D721Med (cell line): ENCODE measurements at regions not wholly inside any gene's neighbourhood (a gene's known extent, or its start where the extent isn't known, plus 50 kb on each side); places are given as distances from the start of the nearest gene placed in this dataset.
"Not testable (repeated sequence)": the region's sequence is repeated elsewhere in the genome, so short reads cannot be mapped to it uniquely, and the experiment has no call there.

Experiments
- DNase-seq: peaks from one replicate; pipeline ENCODE4 v3.0.0; 2011; ENCODE audit warnings: low spot score; ENCODE audit not compliant: insufficient read length
- FAIRE-seq: peaks from 2 replicates; lab custom pipeline; 2011; peaks lifted over from hg19 to GRCh38; lab: Jason Lieb, UNC
- CTCF ChIP-seq: IDR thresholded peaks from 2 replicates; pipeline ENCODE4 v1.5.1; 2012; ENCODE audit warnings: mild to moderate bottlenecking, control low read depth; ENCODE audit not compliant: insufficient read depth; ENCODE audit errors: missing control alignments

GRCh38 chr10:34016576-34016975 lies 682.1 kb upstream of the NRP1 start:
- TF ChIP-seq CTCF = no peak
- DNase-seq (no peak), FAIRE-seq (no peak)

GRCh38 chr10:34015700-34016099 lies 681.2 kb upstream of the NRP1 start:
- TF ChIP-seq CTCF = no peak
- no peak for FAIRE-seq
- no peak for DNase-seq

DNA sequence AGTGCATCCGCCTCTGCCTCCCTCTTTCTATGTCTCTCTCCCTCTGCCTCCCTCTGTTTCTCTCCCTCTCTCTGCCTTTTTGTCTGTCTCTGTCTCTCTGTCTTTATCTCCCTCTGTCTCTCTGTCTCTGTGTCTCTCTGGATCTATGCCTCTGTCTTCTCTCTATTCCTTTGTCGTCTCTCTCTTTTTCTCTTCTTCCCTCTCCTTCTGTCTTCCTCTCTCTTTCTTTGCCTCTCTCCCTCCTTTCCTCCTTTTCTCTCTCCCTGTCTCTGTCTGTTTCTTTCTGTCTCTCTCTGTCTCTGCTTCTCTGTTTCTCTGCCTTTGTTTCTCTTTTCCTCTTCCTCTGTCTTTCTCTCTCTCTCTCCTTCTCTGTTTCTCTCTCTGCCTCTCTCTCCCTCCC lies 678.8 kb upstream of the NRP1 start:
- no peak for TF ChIP-seq CTCF
- DNase-seq = no peak
- FAIRE-seq = no peak

DNA sequence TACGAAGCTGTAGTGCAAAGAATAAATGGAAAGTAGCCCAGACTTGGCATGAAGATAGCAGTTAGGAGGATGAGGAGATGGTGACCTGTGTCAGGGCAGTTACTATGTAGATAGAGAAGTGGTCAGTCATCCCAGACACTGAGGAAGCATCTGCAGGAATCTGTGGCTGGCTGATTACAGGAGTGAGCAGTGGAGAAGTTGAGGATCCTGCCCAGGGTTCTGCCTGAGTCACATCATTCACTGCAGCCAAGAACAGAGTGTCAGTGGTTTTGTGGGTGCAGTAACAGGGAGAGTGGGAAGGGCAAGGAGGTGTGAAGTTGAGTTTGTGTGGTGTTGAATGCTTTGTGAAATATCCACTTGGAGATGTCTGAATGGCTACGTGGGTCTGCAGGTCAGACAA lies 676.4 kb upstream of the NRP1 start:
- FAIRE-seq = no peak
- no peak for DNase-seq
- no peak for TF ChIP-seq CTCF

DNA sequence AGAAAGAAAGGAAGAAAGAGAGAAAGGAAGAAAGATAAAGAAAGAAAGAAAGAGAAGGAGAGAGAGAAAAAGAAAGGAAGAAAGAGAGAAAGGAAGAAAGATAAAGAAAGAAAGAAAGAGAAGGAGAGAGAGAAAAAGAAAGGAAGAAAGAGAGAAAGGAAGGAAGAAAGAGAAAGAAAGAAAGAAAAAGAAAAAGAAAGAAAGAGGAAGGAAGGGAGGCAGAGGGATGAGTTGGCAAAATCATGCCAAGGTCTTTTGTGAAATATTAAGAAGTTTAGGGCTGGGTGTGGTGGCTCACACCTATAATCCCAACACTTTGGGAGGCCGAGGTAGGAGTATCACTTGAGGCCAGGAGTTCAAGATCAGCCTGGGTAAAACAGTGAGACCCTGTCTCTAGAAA lies 675.8 kb upstream of the NRP1 start:
- FAIRE-seq, DNase-seq: not testable (repeated sequence)

- TF ChIP-seq CTCF = no peak
- FAIRE-seq = no peak
- DNase-seq = no peak
Measured at GRCh38 chr10:34008656-34009055, 674.2 kb upstream of the NRP1 start.

DNA sequence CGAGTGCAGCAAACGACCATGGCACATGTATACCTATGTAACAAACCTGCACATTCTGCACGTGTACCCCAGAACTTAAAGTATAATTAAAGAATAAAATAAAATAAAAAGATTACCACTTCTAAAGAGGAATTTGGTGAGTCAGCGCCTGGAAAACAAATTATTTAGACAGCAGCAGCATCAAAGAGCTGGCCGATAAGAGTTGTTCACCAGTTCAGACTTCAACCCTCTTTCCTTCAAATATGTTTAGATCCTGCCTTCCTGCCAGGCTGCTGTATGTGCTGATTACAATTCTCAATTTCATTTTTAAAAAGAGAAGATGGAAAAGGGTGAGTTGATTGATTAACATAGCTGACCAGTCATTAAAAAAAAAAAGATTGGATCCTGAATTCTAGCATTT lies 672.0 kb upstream of the NRP1 start:
- TF ChIP-seq CTCF = no peak
- FAIRE-seq (no peak), DNase-seq (no peak)

DNA sequence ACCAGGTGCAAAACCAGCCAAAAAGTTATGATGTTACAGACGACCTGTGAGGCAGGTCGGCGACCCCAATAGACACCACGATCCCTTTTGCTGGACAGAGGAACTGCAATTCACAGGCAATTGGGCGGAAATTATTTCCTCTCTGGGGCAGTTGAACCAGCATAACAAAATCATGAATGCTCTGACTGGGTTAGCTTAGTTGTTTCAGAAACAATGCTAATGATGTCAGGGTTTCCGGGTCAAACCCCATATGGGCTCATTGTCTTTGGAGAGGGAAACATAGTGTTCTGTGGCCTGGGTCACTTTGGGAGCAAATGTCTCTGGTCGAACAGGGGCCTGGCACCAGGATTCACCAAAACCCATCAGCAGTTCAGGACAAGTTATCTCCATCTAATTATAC lies 669.1 kb upstream of the NRP1 start:
- DNase-seq (no peak), FAIRE-seq (no peak)
- no peak for TF ChIP-seq CTCF
